GM19397 (cell line): ENCODE measurements at regions not wholly inside any gene's neighbourhood (a gene's known extent, or its start where the extent isn't known, plus 50 kb on each side); places are given as distances from the start of the nearest gene placed in this dataset.

ENCODE experiments used
- ATAC-seq: cut with Tn5 transposase; IDR thresholded peaks from one replicate; pipeline ENCODE4 v1.9.1; 2021; ENCODE audit warnings: mild to moderate bottlenecking, moderate library complexity; ENCODE audit not compliant: unreplicated experiment

DNA sequence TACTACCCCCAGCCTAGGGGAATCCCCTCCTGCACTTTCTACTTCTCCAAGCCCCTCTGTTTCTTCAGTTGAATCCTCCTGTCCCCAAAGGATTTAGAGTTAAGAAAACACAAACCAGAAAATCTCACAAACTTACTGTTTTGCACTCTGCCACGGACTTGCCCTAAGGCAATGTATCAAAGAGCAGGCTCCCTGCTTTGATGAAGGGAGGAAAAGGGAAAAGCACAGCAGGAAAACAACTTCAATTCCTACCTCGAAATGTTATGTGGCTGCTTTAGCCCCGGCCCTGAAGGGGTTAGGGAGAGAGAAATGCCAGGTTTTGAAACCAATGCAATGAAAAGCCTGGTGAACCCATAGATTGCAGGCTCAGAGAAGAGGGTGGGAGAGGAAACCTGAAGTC, 254.7 kb downstream of the MAN2A1 start:
- ATAC-seq: no peak

DNA sequence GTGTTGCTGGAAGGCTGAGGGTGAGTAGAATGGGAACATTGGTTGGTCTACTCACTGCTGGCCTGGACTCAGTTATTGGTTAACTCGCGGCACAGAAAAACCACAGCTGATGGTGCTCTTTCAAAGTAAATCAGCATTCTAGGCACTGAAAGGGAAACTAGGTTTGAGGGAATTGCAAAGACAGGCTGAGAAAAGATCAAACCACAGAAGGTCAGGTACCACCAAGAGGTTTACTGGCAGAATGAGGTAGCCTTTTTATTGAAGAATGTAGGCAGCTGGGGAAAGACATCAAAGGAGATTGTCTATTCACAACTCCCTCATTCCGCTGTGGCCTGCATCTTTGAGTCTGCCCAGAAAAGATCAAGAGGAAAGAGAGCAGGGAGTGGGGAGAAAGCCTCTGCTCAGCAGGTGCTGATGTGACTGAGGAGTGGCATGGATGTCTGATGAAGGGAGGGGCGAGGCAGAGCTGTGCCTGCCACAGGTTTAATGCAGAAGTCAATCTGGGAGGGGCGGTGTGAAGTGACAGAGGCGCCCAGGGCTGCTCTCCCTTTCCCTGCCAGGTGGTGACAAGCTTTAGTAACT, 255.5 kb downstream of the MAN2A1 start:
- peak; percentile 77 for ATAC-seq

DNA sequence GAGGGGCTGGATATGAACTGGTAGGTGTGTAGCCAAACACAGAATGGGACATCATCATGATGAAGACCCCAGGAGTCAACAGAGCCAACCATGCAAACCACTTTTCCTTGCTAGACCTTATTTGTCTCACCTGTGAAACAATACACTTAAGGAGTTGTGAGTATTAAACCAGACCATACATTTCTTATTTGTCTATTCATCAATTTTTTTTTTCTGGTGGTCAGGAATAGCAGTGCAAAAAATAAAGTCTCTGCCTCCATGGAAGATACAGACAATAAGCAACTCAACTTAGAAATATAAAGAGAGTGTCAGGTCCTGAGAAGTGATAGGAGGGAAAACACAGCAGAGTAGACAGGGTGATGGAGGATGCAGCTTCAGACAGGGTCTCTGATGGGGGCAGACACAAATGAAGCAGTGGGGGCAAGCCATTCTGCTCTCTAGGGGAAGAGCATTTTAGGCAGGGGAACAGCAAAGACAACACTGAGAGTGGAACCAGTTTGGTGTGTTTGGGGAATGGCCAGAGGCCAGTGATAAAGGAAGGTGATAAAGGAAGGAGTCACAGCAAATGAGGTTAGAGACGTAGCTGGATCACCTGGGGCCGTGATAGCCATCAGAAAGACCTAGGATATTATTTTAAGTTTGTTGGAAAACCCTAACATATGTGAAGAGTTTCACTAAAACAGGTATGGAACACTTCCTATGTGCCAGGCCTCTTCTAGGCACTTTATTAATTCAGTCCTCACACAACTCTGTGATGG, 256.2 kb downstream of the MAN2A1 start:
- no peak for ATAC-seq

DNA sequence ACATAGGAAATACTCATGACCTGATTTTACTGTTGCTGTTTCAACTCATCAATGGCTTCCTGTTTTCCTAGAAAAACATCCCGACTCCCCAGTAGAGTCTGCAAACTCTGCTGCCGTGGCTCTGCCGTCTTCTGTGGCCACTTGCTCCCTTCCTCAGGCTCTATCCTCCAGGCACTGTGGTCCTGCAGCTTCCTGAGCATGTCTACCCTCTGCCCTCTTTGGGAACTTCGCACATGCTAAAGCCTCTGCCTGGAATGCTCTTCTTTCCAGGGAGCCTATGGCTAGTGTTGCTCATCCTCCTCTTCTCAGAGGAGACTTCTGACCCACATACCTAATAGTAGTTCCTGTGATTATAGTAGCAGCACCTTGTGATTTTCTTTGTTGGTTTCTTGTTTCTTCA, 256.9 kb downstream of the MAN2A1 start:
- no peak for ATAC-seq

DNA sequence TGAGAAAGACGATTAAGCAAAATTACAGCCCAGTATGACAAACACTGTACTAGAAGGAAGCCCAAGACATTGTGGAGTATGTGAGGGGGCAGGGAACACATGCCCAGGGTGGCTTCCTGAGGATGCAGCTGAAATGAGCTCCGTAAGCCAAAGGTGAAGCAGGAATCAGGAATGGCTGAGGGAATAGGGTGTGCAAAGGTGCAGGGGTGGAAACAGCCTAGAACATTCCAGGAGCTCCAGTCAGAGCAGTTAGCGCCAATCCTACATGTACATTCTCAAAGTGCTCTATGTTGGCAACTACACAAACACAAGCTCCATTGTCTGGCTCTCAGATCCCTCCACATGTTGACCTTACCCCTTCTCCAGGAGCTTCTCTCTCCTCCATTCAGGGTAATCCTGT, 257.9 kb downstream of the MAN2A1 start:
- no peak for ATAC-seq

DNA sequence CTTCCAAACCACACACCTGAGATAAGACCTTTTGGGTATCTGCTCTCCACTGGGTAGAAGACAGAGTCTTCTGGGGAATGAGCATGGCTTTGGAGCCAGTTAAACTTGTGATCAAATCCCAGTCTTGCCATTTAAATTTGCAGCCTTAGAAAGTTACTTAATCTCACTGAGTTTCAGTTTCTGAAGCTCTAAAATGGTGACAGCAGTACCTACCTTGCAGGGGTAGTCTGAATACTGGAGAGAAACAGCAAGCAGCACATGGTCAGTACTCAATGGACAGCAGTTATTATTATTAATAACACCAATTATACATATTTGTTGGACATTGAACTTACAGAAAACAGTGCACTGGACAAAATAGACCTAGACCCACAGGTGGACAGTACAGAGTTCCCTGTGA, 260.9 kb downstream of the MAN2A1 start:
- no peak for ATAC-seq

DNA sequence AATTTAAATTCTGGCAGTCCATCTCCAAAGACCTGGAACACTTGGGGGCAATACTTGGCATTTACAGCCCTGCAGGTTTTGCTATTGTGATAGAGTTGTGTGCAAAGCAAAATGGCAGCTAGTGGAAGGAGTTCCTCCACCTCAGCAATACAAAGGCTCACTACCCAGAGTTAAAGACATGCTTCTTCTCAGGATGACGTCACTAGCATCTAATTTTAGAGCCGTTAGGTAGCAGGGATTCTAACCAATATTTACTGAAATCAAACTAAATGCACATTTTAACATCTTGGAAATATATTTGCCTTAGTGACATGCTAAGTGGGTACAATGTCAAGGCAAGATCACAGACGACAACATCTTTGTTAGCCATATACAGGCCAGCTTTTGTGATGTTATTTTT, 261.6 kb downstream of the MAN2A1 start:
- no peak for ATAC-seq

DNA sequence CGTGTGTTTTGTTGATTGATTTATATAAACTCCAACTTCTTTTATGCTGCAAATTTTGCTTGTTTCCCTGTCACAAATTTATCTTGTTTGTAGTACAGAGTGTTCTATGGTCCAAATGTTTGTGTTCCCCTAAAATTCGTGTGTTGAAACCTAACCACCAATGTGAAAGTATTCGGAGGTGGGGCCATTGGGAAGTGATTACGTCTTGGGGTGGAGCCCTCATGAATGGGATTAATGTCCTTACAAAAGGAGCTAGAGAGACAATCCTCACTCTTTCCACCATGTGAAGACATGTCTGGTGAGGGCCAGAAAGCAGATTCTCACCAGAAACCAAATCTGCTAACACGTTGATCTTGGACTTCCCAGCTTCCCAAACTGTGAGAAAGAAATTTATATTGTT, 262.0 kb downstream of the MAN2A1 start:
- ATAC-seq: no peak

DNA sequence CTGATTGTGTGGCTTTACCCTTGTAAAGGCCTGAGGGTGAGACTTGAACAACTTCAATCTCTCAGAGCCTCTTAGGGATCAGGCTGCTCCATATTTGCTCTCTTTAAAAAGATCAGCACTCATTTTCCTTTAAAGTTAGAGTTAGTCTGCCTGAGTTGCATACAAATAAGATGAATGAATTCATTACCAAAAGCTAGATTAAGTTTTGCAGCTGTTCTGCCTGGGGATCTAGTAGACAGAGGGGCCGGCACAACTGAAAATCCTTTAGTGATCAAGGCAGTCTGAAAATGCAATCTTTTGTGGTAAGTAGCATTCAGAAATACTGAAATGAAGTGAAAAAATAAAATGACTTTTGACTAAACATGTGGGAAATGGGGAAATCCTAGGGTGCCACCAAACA, 264.0 kb downstream of the MAN2A1 start:
- ATAC-seq: no peak

DNA sequence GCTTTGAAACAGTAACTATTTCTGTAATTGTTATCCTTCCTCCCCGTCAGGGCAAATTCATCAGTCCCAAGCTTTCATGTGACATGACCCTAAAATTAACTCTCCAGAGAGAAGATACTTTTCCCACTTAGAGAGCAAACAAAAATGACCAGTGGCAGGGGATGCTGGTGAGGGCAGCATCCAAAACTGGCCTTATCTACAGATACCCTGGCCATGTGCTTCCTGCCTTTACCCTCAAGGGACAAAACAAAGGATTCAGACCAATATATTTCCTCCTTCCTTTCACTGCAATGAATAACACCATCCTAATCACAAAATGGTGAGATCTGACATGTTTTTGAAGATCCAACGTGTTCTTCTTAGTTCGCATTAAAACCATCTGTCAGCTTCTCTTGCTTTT, 267.2 kb downstream of the MAN2A1 start:
- no peak for ATAC-seq

DNA sequence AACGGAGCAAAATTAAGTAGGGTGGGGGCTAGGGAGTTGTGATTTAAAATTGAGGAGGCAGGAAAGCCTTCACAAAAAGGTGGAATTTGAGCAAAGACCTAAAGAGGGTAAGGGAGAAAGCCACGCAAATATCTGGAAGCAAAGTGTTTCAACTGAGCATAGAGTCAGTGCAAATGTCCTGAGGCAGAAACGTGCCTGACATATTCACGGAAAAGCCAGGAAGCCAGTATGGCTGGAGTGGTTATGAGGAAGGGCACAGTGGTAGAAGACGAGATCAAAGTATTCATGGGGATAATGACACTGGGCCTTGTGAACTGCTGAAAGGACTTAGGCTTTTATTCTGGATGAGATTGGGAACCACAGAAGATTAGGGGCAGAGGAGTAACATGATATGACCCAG, 268.4 kb downstream of the MAN2A1 start:
- ATAC-seq: no peak

DNA sequence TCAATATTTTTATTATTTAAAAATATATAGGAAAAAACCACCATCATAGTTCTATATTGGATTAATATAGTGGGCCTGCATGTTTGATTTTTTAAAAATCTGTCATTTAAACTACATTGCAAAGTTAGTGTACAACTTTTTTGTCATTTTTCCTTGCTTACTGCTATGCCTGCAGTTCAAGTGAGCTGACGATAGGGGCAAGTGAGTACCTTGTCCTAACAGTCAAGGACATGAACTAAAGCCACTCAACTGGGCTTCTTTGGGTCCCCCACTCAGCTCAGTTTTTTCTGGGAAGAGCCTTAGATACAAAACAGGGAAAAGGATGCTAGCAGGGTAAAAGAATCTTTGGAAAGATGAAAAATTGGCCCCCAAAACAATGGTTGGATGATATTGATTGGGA, 269.9 kb downstream of the MAN2A1 start:
- no peak for ATAC-seq

DNA sequence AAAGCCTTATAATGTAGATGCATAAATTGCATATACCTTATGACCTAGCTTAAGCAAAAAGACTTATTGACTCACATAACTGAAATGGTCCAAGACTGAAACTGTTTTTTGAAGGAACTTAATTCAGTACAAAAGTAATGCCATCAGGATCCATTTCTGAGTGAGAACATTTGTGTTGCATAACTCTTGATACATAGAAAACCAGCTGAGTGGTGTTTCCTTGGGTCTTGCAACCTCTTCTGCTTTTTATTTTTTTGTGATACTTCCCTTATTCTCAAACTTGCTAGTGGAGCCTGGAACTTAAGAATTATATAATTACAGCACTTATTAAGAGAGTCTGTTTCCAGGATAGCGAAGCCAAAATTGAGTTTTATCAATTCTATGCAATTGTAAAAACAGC, 272.0 kb downstream of the MAN2A1 start:
- no peak for ATAC-seq

DNA sequence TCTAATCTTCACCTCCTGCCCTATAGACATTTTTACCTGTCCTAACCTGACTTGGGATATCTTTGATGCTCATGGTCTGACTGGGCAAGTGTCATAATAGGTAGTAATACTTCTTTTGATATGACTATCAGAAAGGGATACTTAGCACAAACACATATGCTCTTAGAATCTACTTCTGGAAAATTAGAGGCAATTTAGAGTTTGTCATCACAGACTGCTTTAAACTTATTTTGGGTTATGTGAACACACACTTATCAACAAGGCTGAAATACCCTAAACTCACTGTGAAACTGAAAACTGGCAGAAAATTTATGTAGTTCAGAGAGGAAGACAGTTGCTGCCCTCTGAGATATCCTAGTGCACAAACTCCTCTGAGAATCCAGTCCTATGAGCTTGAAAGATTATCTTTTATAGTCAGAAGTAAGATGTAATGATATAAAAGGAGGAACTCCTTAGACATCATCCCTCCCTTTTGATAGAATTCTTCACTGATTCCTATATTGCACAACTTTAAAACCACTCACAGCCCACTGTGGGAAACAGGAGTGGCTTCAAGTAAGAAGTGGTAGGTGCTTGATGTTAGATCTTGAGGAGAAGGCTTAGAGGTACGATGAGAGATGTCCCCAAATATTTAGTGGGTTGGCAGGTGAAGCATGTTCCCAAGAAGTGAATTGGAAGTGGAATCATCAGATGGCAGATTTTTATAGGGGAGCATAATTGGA, 273.3 kb downstream of the MAN2A1 start:
- ATAC-seq: no peak

DNA sequence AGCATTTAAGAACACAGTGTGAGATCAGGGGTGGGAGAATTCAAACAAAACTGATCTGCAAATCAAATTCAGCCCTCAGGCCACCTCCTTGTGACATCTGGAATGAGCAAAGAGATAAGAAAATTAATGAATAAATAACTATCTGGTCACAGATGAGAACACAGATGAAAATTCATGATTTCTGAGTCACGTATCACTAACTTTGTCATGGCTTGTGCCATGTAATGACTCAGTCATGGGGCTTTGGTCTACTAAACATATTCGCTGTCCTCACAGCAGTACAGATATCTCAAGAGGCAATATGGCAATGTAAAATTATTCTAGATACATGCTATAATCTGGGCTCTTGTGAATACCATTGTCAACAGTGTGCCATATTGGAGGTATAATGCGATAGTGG, 274.4 kb downstream of the MAN2A1 start:
- no peak for ATAC-seq

DNA sequence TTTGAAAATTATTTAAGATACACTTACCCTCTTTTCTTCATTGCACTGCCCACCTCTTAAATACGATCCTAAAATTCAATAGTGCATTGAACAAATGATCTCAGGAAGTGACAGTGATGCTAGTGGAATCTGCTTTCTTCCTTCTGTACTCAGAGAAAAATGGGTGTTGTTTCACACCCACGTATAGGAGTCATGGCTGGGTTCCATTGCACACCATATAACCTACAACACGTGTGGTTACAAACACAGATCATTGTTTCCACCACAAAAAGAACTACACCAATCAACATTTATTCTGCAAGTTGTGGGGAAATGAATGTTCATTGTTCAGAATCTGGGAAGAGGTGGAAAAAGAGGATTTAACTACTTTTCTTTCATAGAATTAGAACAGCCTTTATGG, 275.9 kb downstream of the MAN2A1 start:
- no peak for ATAC-seq

DNA sequence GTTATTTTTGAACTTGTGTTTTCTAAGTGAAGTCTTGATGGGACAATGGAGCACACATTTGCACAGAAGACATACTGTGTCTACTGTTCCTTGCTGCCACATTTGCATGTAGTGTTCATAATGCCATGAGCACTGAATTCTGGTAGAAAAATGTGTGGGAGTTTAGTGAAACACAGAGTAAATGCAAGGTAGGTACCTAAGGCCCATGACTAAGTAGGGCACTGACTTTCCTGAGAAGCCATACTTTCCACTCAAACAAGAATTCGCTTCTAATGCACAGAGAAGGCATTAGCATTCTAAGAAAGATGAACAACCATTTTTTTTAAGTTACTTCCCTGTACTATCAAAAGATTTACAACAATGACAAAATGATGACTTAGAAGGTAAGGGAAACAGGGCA, 282.2 kb downstream of the MAN2A1 start:
- no peak for ATAC-seq

DNA sequence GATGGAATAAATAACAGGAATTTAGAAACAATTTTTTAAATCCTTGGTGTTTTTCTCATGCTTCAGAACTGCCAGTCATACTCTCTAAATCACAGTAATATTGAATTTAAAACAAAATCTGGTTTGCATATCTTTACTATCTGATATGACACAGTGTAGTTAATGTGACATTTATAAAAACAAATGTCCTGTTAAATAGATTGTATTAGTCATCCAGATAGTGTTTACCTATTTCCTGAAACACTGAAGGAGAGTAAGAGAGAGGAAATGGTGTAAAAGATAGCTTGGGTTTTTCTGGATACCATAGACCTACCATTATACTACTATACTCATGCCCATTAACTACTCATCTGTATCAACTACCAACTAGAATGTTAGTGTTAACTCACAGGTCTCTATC, 292.3 kb downstream of the MAN2A1 start:
- ATAC-seq: no peak

DNA sequence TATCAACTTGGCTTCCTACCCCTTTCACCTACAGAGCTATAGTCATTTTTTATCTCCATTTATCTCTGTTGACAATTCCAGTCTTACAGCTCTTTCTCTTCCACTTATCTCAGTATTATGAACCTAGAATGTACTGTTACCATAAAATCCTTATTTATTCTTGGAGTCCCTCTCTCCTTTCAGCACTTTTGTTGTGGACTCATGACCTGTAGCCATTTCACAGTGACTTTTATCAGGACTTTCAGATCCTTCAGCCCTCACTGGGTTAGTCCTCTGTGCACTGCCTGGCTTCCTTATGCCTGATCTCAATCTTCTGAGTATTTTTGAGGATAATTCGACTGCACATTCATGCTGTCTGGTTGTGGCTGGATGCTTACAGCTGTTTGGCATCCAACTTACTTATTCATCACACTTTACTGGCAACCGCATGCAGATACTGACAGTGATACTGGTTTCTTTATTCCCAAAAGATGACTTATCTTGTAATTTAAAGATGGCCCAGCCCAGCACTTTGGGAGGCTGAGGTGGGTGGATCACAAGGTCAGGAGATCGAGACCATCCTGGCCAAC, 293.3 kb downstream of the MAN2A1 start:
- no peak for ATAC-seq

DNA sequence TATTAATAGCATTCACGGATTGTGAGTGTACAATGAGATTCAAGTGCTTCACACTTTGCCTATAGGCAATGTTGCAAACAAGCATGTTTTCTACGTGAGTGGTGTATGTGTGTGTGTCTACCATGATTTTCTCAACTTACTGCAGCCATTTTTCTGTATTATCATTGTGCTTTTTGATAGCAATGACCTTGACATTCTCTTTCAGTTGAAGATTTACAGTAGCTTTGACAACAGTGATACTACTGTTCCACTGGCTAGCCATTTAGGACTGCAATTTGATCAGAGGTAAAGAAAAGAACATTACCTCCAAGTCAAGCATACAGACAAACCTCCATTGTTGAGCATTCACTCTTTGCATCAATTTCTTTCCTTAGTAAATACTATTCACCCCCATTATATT, 297.0 kb downstream of the MAN2A1 start:
- ATAC-seq: no peak

DNA sequence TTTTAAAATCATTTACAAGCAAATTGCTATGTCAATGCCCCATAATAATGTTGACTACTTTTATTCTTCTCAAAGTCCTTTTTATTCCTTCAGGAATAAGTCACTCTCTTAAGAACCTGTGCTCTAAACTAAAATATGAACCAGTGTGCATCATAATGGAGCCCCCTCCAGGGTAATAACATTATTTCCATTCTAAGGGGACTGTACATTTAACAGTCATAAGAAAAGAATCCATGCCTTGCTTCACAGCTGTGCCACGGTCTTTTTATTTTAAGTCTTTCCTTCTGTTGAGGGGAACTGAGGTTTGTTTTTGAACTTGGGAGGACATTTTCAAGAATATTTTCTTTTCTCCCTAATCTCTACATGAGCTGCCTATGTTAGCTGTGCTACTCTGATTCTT, 297.6 kb downstream of the MAN2A1 start:
- no peak for ATAC-seq

DNA sequence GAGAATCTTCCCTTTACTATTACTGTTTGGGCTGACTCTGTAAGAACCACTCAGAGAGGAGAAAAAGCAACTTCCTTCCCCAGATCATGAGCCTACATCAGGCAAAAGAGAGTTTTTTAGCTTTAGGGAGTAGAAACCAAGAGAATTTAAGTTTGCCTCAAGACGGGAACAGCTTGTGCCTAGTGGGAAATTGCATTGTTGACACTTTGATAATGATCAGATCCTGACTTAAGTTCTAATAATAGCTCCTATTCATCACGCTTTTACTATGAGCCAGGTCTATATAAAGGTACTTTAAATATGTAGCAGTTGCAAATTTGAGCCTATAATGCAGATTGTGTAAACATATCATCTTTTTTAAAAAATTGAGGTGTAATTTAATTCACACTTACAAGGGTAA, 298.2 kb downstream of the MAN2A1 start:
- no peak for ATAC-seq
